Keratinocyte (primary cell): ENCODE measurements at regions not wholly inside any gene's neighbourhood (a gene's known extent, or its start where the extent isn't known, plus 50 kb on each side); places are given as distances from the start of the nearest gene placed in this dataset.

ENCODE experiments used
- DNase-seq: peaks from one replicate; pipeline ENCODE4 v3.0.0-alpha.2; 2011; ENCODE audit warnings: low read depth, missing footprints, low spot score
- FAIRE-seq: peaks from 2 replicates; lab custom pipeline; 2011; peaks lifted over from hg19 to GRCh38; lab: Jason Lieb, UNC
- H2AFZ ChIP-seq: 2 replicates; pipeline ENCODE4 v1.6.0; 2012; ENCODE audit warnings: low read length, control low read depth, inconsistent platforms; ENCODE audit not compliant: control insufficient read depth
- H3K27ac ChIP-seq: 2 replicates; pipeline ENCODE4 v1.5.1; 2011; ENCODE audit warnings: low read length; ENCODE audit not compliant: control insufficient read depth, insufficient read depth
- H3K27me3 ChIP-seq: 3 replicates; pipeline ENCODE4 v1.6.0; 2011; ENCODE audit warnings: low read length; ENCODE audit not compliant: control insufficient read depth, insufficient read depth; ENCODE audit errors: extremely low read depth
- H3K36me3 ChIP-seq, 2 experiments: 2 replicates in 1 of 2; 3 replicates in 1 of 2; pipeline ENCODE4 v1.5.1; 2011; ENCODE audit warnings: low read length in 2 of 2, mild to moderate bottlenecking in 1 of 2; ENCODE audit not compliant: control insufficient read depth in 2 of 2, insufficient read depth in 2 of 2; ENCODE audit errors: extremely low read depth in 1 of 2
- H3K4me1 ChIP-seq: 3 replicates; pipeline ENCODE4 v1.5.1; 2011; ENCODE audit warnings: low read length; ENCODE audit not compliant: control insufficient read depth, insufficient read depth; ENCODE audit errors: extremely low read depth
- H3K4me2 ChIP-seq: 3 replicates; pipeline ENCODE4 v1.6.0; 2011; ENCODE audit warnings: low read depth, low read length; ENCODE audit not compliant: control insufficient read depth, insufficient read depth; ENCODE audit errors: extremely low read depth
- H3K4me3 ChIP-seq, 3 experiments: fragments of 200-600 bp in 1 of 3; sonication (generic) in 1 of 3; 2 replicates in 2 of 3; 3 replicates in 1 of 3; pipeline ENCODE4 v1.5.1; 2011 to 2016; ENCODE audit warnings: low read length in 3 of 3, mild to moderate bottlenecking in 3 of 3, control low read depth in 2 of 3, inconsistent platforms in 1 of 3, low read depth in 1 of 3, mixed read lengths in 1 of 3, mixed run types in 1 of 3, moderate library complexity in 1 of 3; ENCODE audit not compliant: control insufficient read depth in 2 of 3, insufficient read depth in 2 of 3; ENCODE audit errors: extremely low read depth in 1 of 3
- H3K79me2 ChIP-seq: 2 replicates; pipeline ENCODE4 v1.6.0; 2012; ENCODE audit warnings: low read length; ENCODE audit not compliant: control insufficient read depth, insufficient read depth
- H3K9ac ChIP-seq: 3 replicates; pipeline ENCODE4 v1.6.0; 2011; ENCODE audit warnings: low read length; ENCODE audit not compliant: control insufficient read depth, insufficient read depth; ENCODE audit errors: extremely low read depth
- H3K9me1 ChIP-seq: 3 replicates; pipeline ENCODE4 v1.6.0; 2011; ENCODE audit warnings: low read length; ENCODE audit not compliant: control insufficient read depth, insufficient read depth; ENCODE audit errors: extremely low read depth
- H3K9me3 ChIP-seq: 2 replicates; pipeline ENCODE4 v1.5.1; 2012; ENCODE audit warnings: low read depth, low read length; ENCODE audit not compliant: control insufficient read depth
- H4K20me1 ChIP-seq: 3 replicates; pipeline ENCODE4 v1.6.0; 2011; ENCODE audit warnings: low read length; ENCODE audit not compliant: control insufficient read depth, insufficient read depth; ENCODE audit errors: extremely low read depth
- EZH2 ChIP-seq: IDR thresholded peaks from one replicate; pipeline ENCODE4 v1.6.1; 2012; ENCODE audit warnings: inconsistent platforms, mild to moderate bottlenecking, low read length, moderate library complexity
- dilution Hi-C: fragments of 300-500 bp; cut with MboI; formaldehyde crosslinking; loops from one replicate; pipeline ENCODE4 v1.7.0; 2020; ENCODE audit warnings: low sequenced_read_pairs; ENCODE audit not compliant: extremely low pct_ligation_motif_present
- TF ChIP-seq, protein P1 (sequence below), 3 experiments: IDR thresholded peaks in 1 of 3; conservative IDR thresholded peaks in 1 of 3; optimal IDR thresholded peaks in 1 of 3; 2 replicates in 2 of 3; 3 replicates in 1 of 3; pipeline versions ENCODE3 to v1.5.1; 2011; ENCODE audit warnings: low read length in 3 of 3, mild to moderate bottlenecking in 3 of 3, moderate library complexity in 2 of 3, control low read depth in 1 of 3, inconsistent platforms in 1 of 3; ENCODE audit not compliant: insufficient read depth in 2 of 3; ENCODE audit errors: extremely low read depth in 1 of 3

GRCh38 chr6:71127374-71127773, 161.2 kb upstream of the OGFRL1 start:
- Histone ChIP-seq H3K36me3 (no peaks in the 10 kb centered on the region), H2AFZ (no peak overlapping the region), H4K20me1 (no peaks in the 10 kb centered on the region), H3K4me2 (no peak overlapping the region), H3K9me1 (no peaks in the 10 kb centered on the region), H3K27me3 (no peaks in the 10 kb centered on the region), H3K9me3 (no peaks in the 10 kb centered on the region), H3K27ac (no peak overlapping the region), H3K4me3 (no peak overlapping the region), H3K4me1 (no peaks in the 10 kb centered on the region), H3K9ac (no peak overlapping the region), H3K79me2 (no peaks in the 10 kb centered on the region)
- dilution Hi-C loops: no loop called here
- FAIRE-seq: no peak
- DNase-seq: no peak
- TF ChIP-seq, protein P1, sequence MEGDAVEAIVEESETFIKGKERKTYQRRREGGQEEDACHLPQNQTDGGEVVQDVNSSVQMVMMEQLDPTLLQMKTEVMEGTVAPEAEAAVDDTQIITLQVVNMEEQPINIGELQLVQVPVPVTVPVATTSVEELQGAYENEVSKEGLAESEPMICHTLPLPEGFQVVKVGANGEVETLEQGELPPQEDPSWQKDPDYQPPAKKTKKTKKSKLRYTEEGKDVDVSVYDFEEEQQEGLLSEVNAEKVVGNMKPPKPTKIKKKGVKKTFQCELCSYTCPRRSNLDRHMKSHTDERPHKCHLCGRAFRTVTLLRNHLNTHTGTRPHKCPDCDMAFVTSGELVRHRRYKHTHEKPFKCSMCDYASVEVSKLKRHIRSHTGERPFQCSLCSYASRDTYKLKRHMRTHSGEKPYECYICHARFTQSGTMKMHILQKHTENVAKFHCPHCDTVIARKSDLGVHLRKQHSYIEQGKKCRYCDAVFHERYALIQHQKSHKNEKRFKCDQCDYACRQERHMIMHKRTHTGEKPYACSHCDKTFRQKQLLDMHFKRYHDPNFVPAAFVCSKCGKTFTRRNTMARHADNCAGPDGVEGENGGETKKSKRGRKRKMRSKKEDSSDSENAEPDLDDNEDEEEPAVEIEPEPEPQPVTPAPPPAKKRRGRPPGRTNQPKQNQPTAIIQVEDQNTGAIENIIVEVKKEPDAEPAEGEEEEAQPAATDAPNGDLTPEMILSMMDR (optimal IDR thresholded peaks at IDR 0.05 in 1 of 3, IDR thresholded peaks at IDR 0.05 in 1 of 3, conservative IDR thresholded peaks at IDR 0.05 in 1 of 3; ENCODE audit: extremely low read depth in 1 of 3, insufficient read depth in 2 of 3, low read length in 3 of 3): no peak

DNA sequence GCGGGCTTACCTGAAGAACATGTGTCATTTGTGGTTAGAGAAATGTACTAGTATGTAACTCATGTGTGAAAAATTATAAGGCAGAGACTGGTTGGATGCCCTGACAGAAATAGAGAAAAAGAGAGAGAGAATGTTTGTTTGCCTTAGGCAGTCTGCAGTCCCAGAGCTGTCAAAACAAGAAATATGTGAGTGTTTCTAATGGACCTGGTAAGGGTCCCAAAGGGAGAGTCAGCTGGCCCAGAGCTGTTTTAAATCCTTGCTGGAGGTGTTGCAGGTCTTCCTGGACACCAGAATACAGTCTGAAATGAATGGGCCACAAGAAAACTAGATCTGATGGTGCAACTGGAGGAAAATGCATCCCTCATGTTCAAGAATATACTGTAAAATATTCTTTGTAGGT, 158.3 kb upstream of the OGFRL1 start:
- Histone ChIP-seq H4K20me1 (no peaks in the 10 kb centered on the region), H3K27me3 (no peaks in the 10 kb centered on the region), H3K4me3 (no peak overlapping the region), H3K79me2 (no peaks in the 10 kb centered on the region), H3K4me1 (no peaks in the 10 kb centered on the region), H3K9me1 (no peaks in the 10 kb centered on the region), H2AFZ (no peak overlapping the region), H3K4me2 (no peak overlapping the region), H3K27ac (no peak overlapping the region), H3K9me3 (no peaks in the 10 kb centered on the region), H3K9ac (no peak overlapping the region), H3K36me3 (no peaks in the 10 kb centered on the region)
- no peak for DNase-seq
- dilution Hi-C loops: no loop called here
- FAIRE-seq: no peak
- TF ChIP-seq EZH2: no peak
- TF ChIP-seq, protein P1 (optimal IDR thresholded peaks at IDR 0.05 in 1 of 3, IDR thresholded peaks at IDR 0.05 in 1 of 3, conservative IDR thresholded peaks at IDR 0.05 in 1 of 3; ENCODE audit: extremely low read depth in 1 of 3, insufficient read depth in 2 of 3, low read length in 3 of 3): no peak
